WTC11 (cell line): ENCODE measurements at regions not wholly inside any gene's neighbourhood (a gene's known extent, or its start where the extent isn't known, plus 50 kb on each side); places are given as distances from the start of the nearest gene placed in this dataset.

Experiments used
- ATAC-seq: fragments of 200-7000 bp; cut with Tn5 transposase; 2 replicates; pipeline ENCODE4 v1.10.0; 2021; ENCODE audit warnings: mild to moderate bottlenecking, moderate library complexity
- CTCF ChIA-PET: fragments of 300-600 bp; sonication (Branson Sonifier 250); formaldehyde crosslinking; loops from one replicate; lab custom pipeline; 2021; ENCODE audit warnings: antibody characterized with exemption; lab: Charles Lee
- POLR2A ChIA-PET: fragments of 350-600 bp; sonication (Branson Sonifier 250); formaldehyde crosslinking; loops from one replicate; lab custom pipeline; 2021; ENCODE audit warnings: antibody characterized with exemption; lab: Charles Lee
- DNase-seq: peaks from one replicate; pipeline ENCODE4 v3.0.0; 2021; ENCODE audit warnings: low spot score
- H3K27ac Mint-ChIP-seq: 2 replicates; pipeline ENCODE4 v1.8.0; 2021; ENCODE audit warnings: mixed read lengths
- H3K27me3 Mint-ChIP-seq: 2 replicates; pipeline ENCODE4 v1.8.0; 2021; ENCODE audit warnings: low read depth, mild to moderate bottlenecking, moderate library complexity, mixed read lengths
- H3K36me3 Mint-ChIP-seq: 2 replicates; pipeline ENCODE4 v1.8.0; 2021; ENCODE audit warnings: mixed read lengths
- H3K4me1 Mint-ChIP-seq: 2 replicates; pipeline ENCODE4 v1.8.0; 2022; ENCODE audit warnings: mixed read lengths
- H3K4me3 Mint-ChIP-seq: 2 replicates; pipeline ENCODE4 v1.8.0; 2021; ENCODE audit warnings: mild to moderate bottlenecking, moderate library complexity, mixed read lengths
- H3K9me3 Mint-ChIP-seq: 2 replicates; pipeline ENCODE4 v1.8.0; 2021; ENCODE audit warnings: mixed read lengths
- CBFB ChIP-seq: sonication (generic); formaldehyde crosslinking; IDR thresholded peaks from 2 replicates; pipeline ENCODE4 v1.8.1; 2022; ENCODE audit warnings: mild to moderate bottlenecking, low read depth, missing genetic modification reagents
- GABPB1 ChIP-seq: sonication (generic); formaldehyde crosslinking; IDR thresholded peaks from 2 replicates; pipeline ENCODE4 v1.8.1; 2023; ENCODE audit warnings: mild to moderate bottlenecking, missing genetic modification reagents
- GTF2I ChIP-seq: fragments of 250-450 bp; sonication (Bioruptor Pico); conservative IDR thresholded peaks from 2 replicates; pipeline ENCODE4 v1.4.0; 2021; ENCODE audit warnings: mild to moderate bottlenecking
- HMGA2 ChIP-seq: fragments of 250-450 bp; sonication (Bioruptor Pico); IDR thresholded peaks from 2 replicates; pipeline ENCODE4 v1.4.0; 2021; ENCODE audit warnings: mild to moderate bottlenecking, moderate library complexity
- JUN ChIP-seq: sonication (generic); formaldehyde crosslinking; IDR thresholded peaks from 2 replicates; pipeline ENCODE4 v1.8.0; 2023; ENCODE audit warnings: mild to moderate bottlenecking, missing genetic modification reagents
- NFE2L1 ChIP-seq: sonication (generic); formaldehyde crosslinking; IDR thresholded peaks from 2 replicates; pipeline ENCODE4 v1.8.1; 2023; ENCODE audit warnings: missing genetic modification reagents
- NR3C1 ChIP-seq: sonication (generic); formaldehyde crosslinking; conservative IDR thresholded peaks from 2 replicates; pipeline ENCODE4 v1.8.1; 2023; ENCODE audit warnings: low read depth, mild to moderate bottlenecking, missing genetic modification reagents
- PRRX2 ChIP-seq: fragments of 250-450 bp; sonication (Bioruptor Pico); IDR thresholded peaks from 2 replicates; pipeline ENCODE4 v1.8.0; 2021; ENCODE audit warnings: mild to moderate bottlenecking
- SP1 ChIP-seq: sonication (generic); formaldehyde crosslinking; conservative IDR thresholded peaks from 2 replicates; pipeline ENCODE4 v1.8.1; 2022; ENCODE audit warnings: missing genetic modification reagents
- ZNF396 ChIP-seq: fragments of 250-450 bp; sonication (Bioruptor Pico); IDR thresholded peaks from 2 replicates; pipeline ENCODE4 v1.8.0; 2021; ENCODE audit warnings: mild to moderate bottlenecking, moderate library complexity, borderline replicate concordance
- TF ChIP-seq, protein P1 (sequence below): fragments of 250-450 bp; sonication (Bioruptor Pico); IDR thresholded peaks from 2 replicates; pipeline ENCODE4 v1.8.0; 2021; ENCODE audit warnings: mild to moderate bottlenecking
- TF ChIP-seq, protein P2 (sequence below): fragments of 250-450 bp; sonication (Bioruptor Pico); IDR thresholded peaks from 2 replicates; pipeline ENCODE4 v1.9.0; 2021; ENCODE audit warnings: mild to moderate bottlenecking, borderline replicate concordance
- TF ChIP-seq, protein P3 (sequence below): fragments of 250-450 bp; sonication (Bioruptor Pico); IDR thresholded peaks from 2 replicates; pipeline ENCODE4 v2.1.2; 2022; ENCODE audit warnings: mild to moderate bottlenecking, moderate library complexity
- TF ChIP-seq, protein P4 (sequence below): sonication (generic); formaldehyde crosslinking; IDR thresholded peaks from 2 replicates; pipeline ENCODE4 v1.8.1; 2022; ENCODE audit warnings: low read depth, mild to moderate bottlenecking, moderate library complexity, missing genetic modification reagents, borderline replicate concordance
- TF ChIP-seq, protein P5 (sequence below): fragments of 250-450 bp; sonication (Bioruptor Pico); conservative IDR thresholded peaks from 2 replicates; pipeline ENCODE4 v1.9.0; 2021; ENCODE audit warnings: mild to moderate bottlenecking
- TF ChIP-seq, protein P6 (sequence below): sonication (generic); formaldehyde crosslinking; IDR thresholded peaks from 2 replicates; pipeline ENCODE4 v1.8.0; 2022; ENCODE audit warnings: mild to moderate bottlenecking, missing genetic modification reagents

DNA sequence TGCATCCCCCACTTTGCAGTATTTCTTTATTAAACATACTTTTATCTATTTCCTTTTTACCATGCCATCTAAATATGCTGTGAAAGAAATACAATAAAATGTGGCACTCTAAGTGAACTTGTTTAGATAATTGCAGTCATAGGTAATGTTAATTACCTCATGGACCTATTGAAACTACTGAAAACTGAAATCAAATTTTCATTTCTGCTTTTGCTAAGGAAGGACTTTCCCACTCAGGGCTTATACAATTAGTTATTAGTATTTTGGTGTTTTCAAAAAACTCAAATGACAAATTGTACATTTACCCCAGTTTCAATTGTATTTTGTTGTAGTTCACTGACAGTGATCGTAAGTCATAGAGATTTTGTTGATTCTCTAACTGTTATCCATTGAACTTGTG lies 88.4 kb downstream of the ID4 start (continued):
- no peak for TF ChIP-seq PRRX2 (CRISPR knock-in tag)

DNA sequence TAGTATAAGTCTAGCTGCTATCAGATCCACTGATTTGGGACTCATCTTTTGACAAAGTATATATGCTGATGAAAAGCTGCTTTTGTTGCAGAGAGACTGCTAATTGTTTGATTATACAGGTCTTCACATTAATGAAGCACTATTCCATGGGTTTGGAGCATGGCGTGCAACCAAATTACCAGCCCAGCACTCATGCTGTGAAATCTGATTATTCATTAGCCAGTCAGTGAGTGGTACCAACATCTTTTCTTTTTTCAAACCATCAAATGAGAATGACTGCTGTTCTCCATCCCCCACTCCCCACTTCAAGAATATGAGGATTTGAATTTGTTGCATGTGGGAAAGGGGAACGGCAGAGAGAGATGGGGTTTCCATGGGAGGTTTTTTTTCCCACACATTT lies 91.3 kb downstream of the ID4 start:
- H3K4me3 Mint-ChIP-seq, result no peak overlapping the region
- DNase-seq (no peak), ATAC-seq (no peak)
- no peaks in the 10 kb centered on the region for H3K27me3 Mint-ChIP-seq
- no peaks in the 10 kb centered on the region for H3K4me1 Mint-ChIP-seq
- ChIA-PET CTCF (no interaction called here), POLR2A (no interaction called here)
- H3K36me3 Mint-ChIP-seq, result no peaks in the 10 kb centered on the region
- no peaks in the 10 kb centered on the region for H3K9me3 Mint-ChIP-seq
- H3K27ac Mint-ChIP-seq, result no peak overlapping the region
- TF ChIP-seq, protein P1, sequence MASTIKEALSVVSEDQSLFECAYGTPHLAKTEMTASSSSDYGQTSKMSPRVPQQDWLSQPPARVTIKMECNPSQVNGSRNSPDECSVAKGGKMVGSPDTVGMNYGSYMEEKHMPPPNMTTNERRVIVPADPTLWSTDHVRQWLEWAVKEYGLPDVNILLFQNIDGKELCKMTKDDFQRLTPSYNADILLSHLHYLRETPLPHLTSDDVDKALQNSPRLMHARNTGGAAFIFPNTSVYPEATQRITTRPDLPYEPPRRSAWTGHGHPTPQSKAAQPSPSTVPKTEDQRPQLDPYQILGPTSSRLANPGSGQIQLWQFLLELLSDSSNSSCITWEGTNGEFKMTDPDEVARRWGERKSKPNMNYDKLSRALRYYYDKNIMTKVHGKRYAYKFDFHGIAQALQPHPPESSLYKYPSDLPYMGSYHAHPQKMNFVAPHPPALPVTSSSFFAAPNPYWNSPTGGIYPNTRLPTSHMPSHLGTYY (CRISPR knock-in tag), result no peak
- TF ChIP-seq SP1 (CRISPR knock-in tag) (no peak), GTF2I (CRISPR knock-in tag) (no peak), JUN (CRISPR knock-in tag) (no peak), ZNF396 (CRISPR knock-in tag) (no peak), HMGA2 (CRISPR knock-in tag) (no peak), CBFB (CRISPR knock-in tag) (no peak), NR3C1 (CRISPR knock-in tag) (no peak), NFE2L1 (CRISPR knock-in tag) (no peak), GABPB1 (CRISPR knock-in tag) (no peak)
- TF ChIP-seq, protein P2, sequence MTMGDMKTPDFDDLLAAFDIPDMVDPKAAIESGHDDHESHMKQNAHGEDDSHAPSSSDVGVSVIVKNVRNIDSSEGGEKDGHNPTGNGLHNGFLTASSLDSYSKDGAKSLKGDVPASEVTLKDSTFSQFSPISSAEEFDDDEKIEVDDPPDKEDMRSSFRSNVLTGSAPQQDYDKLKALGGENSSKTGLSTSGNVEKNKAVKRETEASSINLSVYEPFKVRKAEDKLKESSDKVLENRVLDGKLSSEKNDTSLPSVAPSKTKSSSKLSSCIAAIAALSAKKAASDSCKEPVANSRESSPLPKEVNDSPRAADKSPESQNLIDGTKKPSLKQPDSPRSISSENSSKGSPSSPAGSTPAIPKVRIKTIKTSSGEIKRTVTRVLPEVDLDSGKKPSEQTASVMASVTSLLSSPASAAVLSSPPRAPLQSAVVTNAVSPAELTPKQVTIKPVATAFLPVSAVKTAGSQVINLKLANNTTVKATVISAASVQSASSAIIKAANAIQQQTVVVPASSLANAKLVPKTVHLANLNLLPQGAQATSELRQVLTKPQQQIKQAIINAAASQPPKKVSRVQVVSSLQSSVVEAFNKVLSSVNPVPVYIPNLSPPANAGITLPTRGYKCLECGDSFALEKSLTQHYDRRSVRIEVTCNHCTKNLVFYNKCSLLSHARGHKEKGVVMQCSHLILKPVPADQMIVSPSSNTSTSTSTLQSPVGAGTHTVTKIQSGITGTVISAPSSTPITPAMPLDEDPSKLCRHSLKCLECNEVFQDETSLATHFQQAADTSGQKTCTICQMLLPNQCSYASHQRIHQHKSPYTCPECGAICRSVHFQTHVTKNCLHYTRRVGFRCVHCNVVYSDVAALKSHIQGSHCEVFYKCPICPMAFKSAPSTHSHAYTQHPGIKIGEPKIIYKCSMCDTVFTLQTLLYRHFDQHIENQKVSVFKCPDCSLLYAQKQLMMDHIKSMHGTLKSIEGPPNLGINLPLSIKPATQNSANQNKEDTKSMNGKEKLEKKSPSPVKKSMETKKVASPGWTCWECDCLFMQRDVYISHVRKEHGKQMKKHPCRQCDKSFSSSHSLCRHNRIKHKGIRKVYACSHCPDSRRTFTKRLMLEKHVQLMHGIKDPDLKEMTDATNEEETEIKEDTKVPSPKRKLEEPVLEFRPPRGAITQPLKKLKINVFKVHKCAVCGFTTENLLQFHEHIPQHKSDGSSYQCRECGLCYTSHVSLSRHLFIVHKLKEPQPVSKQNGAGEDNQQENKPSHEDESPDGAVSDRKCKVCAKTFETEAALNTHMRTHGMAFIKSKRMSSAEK (CRISPR knock-in tag), result no peak
- TF ChIP-seq, protein P3, sequence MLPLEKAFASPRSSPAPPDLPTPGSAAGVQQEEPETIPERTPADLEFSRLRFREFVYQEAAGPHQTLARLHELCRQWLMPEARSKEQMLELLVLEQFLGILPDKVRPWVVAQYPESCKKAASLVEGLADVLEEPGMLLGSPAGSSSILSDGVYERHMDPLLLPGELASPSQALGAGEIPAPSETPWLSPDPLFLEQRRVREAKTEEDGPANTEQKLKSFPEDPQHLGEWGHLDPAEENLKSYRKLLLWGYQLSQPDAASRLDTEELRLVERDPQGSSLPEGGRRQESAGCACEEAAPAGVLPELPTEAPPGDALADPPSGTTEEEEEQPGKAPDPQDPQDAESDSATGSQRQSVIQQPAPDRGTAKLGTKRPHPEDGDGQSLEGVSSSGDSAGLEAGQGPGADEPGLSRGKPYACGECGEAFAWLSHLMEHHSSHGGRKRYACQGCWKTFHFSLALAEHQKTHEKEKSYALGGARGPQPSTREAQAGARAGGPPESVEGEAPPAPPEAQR, result no peak
- TF ChIP-seq, protein P4, sequence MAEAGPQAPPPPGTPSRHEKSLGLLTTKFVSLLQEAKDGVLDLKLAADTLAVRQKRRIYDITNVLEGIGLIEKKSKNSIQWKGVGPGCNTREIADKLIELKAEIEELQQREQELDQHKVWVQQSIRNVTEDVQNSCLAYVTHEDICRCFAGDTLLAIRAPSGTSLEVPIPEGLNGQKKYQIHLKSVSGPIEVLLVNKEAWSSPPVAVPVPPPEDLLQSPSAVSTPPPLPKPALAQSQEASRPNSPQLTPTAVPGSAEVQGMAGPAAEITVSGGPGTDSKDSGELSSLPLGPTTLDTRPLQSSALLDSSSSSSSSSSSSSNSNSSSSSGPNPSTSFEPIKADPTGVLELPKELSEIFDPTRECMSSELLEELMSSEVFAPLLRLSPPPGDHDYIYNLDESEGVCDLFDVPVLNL (CRISPR knock-in tag), result no peak
- TF ChIP-seq, protein P5, sequence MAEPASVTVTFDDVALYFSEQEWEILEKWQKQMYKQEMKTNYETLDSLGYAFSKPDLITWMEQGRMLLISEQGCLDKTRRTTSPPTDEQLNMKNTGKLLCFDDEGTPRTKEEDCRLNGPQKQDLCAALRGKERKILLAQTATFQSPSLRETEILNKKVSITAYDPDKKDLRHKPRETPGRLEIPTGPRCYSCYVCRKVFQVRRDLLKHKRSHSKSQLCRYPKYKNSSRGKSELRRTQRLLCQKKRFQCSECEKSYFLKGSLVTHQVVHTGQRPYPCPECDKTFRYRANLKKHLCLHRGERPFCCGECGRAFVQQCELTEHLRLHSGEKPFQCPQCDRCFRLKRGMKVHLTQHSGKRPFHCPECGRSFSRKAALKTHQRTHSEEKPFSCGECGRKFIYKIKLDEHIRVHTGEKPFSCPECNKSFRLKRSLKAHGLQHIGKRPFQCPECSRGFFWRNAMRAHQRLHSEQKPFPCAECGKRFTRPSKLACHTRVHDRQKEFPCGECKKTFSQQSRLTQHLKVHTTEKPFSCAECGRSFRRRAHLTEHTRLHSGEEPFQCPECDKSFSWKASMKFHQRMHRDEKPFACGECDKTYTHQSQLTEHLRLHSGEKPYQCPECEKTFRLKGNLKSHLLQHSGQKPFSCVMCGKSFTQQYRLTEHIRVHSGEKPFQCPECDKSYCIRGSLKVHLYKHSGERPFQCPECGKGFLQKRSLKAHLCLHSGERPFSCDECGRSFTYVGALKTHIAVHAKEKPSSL (CRISPR knock-in tag), result no peak
- TF ChIP-seq, protein P6, sequence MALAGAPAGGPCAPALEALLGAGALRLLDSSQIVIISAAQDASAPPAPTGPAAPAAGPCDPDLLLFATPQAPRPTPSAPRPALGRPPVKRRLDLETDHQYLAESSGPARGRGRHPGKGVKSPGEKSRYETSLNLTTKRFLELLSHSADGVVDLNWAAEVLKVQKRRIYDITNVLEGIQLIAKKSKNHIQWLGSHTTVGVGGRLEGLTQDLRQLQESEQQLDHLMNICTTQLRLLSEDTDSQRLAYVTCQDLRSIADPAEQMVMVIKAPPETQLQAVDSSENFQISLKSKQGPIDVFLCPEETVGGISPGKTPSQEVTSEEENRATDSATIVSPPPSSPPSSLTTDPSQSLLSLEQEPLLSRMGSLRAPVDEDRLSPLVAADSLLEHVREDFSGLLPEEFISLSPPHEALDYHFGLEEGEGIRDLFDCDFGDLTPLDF, result no peak
- TF ChIP-seq, all 79 proteins: peak for 0
